CD4-positive, CD25-positive, alpha-beta regulatory T cell (primary cell): ENCODE measurements at regions not wholly inside any gene's neighbourhood (a gene's known extent, or its start where the extent isn't known, plus 50 kb on each side); places are given as distances from the start of the nearest gene placed in this dataset.
"Not testable (repeated sequence)": the region's sequence is repeated elsewhere in the genome, so short reads cannot be mapped to it uniquely, and the experiment has no call there.

ENCODE experiments used
- ATAC-seq, 2 donors: fragments of 150-1000 bp; cut with Tn5 transposase; one replicate each; pipeline ENCODE4 v1.10.0; 2021; ENCODE audit warnings: low read depth in 2 of 2, moderate number of reproducible peaks in 2 of 2, moderate library complexity in 1 of 2
- DNase-seq, 3 donors: peaks; one replicate each; pipeline versions ENCODE4 v3.0.0 to v3.0.0-alpha.2; 2012 to 2022; ENCODE audit warnings: mixed read lengths in 1 of 3
- H3K27ac ChIP-seq: one replicate; pipeline ENCODE4 v1.7.0; 2013; ENCODE audit warnings: mild to moderate bottlenecking, low read length; ENCODE audit not compliant: insufficient read depth, poor library complexity, severe bottlenecking
- H3K27me3 ChIP-seq: one replicate; pipeline ENCODE4 v1.7.0; 2013; ENCODE audit warnings: low read length; ENCODE audit not compliant: control insufficient read depth, insufficient read depth
- H3K36me3 ChIP-seq: one replicate; pipeline ENCODE4 v1.7.0; 2013; ENCODE audit warnings: mild to moderate bottlenecking, low read length, moderate library complexity; ENCODE audit not compliant: control insufficient read depth, insufficient read depth
- H3K4me1 ChIP-seq: 2 replicates; pipeline ENCODE4 v1.7.0; 2013; ENCODE audit warnings: mild to moderate bottlenecking, low read length; ENCODE audit not compliant: insufficient read depth, control insufficient read depth, poor library complexity, severe bottlenecking
- H3K4me3 ChIP-seq: one replicate; pipeline ENCODE4 v1.7.0; 2013; ENCODE audit warnings: low read depth, mild to moderate bottlenecking, low read length, moderate library complexity
- H3K9me3 ChIP-seq, 2 experiments: 1 replicate in 1 of 2; 2 replicates in 1 of 2; pipeline ENCODE4 v1.7.0; 2013; ENCODE audit warnings: low read length in 2 of 2, mild to moderate bottlenecking in 1 of 2, moderate library complexity in 1 of 2; ENCODE audit not compliant: control insufficient read depth in 2 of 2
- H3K27ac Mint-ChIP-seq, 3 donors: one replicate each; pipeline ENCODE4 v1.8.0; 2020 to 2022; ENCODE audit warnings: mild to moderate bottlenecking in 3 of 3, mixed read lengths in 3 of 3, moderate library complexity in 2 of 3
- H3K27me3 Mint-ChIP-seq: one replicate; pipeline ENCODE4 v1.8.0; 2022; ENCODE audit warnings: mild to moderate bottlenecking, mixed read lengths
- H3K36me3 Mint-ChIP-seq: one replicate; pipeline ENCODE4 v1.8.0; 2020; ENCODE audit warnings: mixed read lengths
- H3K4me1 Mint-ChIP-seq, 4 donors: one replicate each; pipeline ENCODE4 v1.8.0; 2020 to 2022; ENCODE audit warnings: mixed read lengths in 4 of 4, mild to moderate bottlenecking in 1 of 4
- H3K4me3 Mint-ChIP-seq, 4 donors: one replicate each; pipeline ENCODE4 v1.8.0; 2020 to 2022; ENCODE audit warnings: mild to moderate bottlenecking in 4 of 4, mixed read lengths in 4 of 4, moderate library complexity in 3 of 4
- H3K9me3 Mint-ChIP-seq, 7 donors: one replicate each; pipeline ENCODE4 v1.8.0; 2020 to 2022; ENCODE audit warnings: mixed read lengths in 7 of 7, mild to moderate bottlenecking in 3 of 7, moderate library complexity in 2 of 7

GRCh38 chr2:171266102-171266501 is 105.4 kb upstream of the TLK1 start:
- H3K27me3 ChIP-seq = no peaks in the 10 kb centered on the region
- H3K36me3 Mint-ChIP-seq = no peaks in the 10 kb centered on the region

GRCh38 chr2:171261529-171261928 is 100.8 kb upstream of the TLK1 start:
- not testable (repeated sequence) for H3K27ac Mint-ChIP-seq, H3K9me3 ChIP-seq, H3K9me3 Mint-ChIP-seq, DNase-seq, H3K27ac ChIP-seq, ATAC-seq, H3K4me3 ChIP-seq, H3K36me3 ChIP-seq, H3K36me3 Mint-ChIP-seq, H3K4me3 Mint-ChIP-seq, H3K27me3 Mint-ChIP-seq, H3K27me3 ChIP-seq
- peaks cover 9 to 34% (median 25%) of the 10 kb centered on the region in 4 donors for H3K4me1 Mint-ChIP-seq
- peaks cover 11% of the 10 kb centered on the region for H3K4me1 ChIP-seq

More at GRCh38 chr2:171266102-171266501, 105.4 kb upstream of the TLK1 start:
- Histone ChIP-seq H3K4me3 (no peak overlapping the region), H3K36me3 (no peaks in the 10 kb centered on the region), H3K9me3 (no peaks in the 10 kb centered on the region), H3K4me1 (peaks cover under 1% of the 10 kb centered on the region), H3K27ac (no peak overlapping the region)
- H3K27me3 Mint-ChIP-seq = no peaks in the 10 kb centered on the region
- DNase-seq = no peak
- ATAC-seq = no peak
- H3K4me1 Mint-ChIP-seq = peaks cover 2 to 11% (median 9%) of the 10 kb centered on the region in 4 donors
- H3K27ac Mint-ChIP-seq = no peak overlapping the region
- H3K4me3 Mint-ChIP-seq = no peak overlapping the region
- H3K9me3 Mint-ChIP-seq = no peaks in the 10 kb centered on the region

- DNase-seq (no peak), ATAC-seq (no peak)
- peak overlapping the region; percentile 21 for H3K27ac ChIP-seq
Observed at GRCh38 chr2:171260471-171261424, 100.1 kb upstream of the TLK1 start.

GRCh38 chr2:171254666-171255065 is 94.0 kb upstream of the TLK1 start:
- Histone ChIP-seq H3K27ac (no peak overlapping the region), H3K4me3 (no peak overlapping the region), H3K36me3 (no peaks in the 10 kb centered on the region), H3K27me3 (no peaks in the 10 kb centered on the region), H3K4me1 (peaks cover 5% of the 10 kb centered on the region), H3K9me3 (peaks cover 0 to 3% of the 10 kb centered on the region in 2 experiments)
- DNase-seq (no peak), ATAC-seq (no peak)
- peaks cover 0 to 3% (median 0%) of the 10 kb centered on the region in 7 donors for H3K9me3 Mint-ChIP-seq
- H3K4me1 Mint-ChIP-seq = peaks cover 2 to 19% (median 8%) of the 10 kb centered on the region in 4 donors
- H3K36me3 Mint-ChIP-seq = no peaks in the 10 kb centered on the region
- H3K4me3 Mint-ChIP-seq = no peak overlapping the region
- no peak overlapping the region for H3K27ac Mint-ChIP-seq
- no peaks in the 10 kb centered on the region for H3K27me3 Mint-ChIP-seq

More at GRCh38 chr2:171260471-171261424, 100.1 kb upstream of the TLK1 start:
- no peak overlapping the region for H3K4me3 ChIP-seq
- H3K9me3 ChIP-seq = no peaks in the 10 kb centered on the region
- H3K4me1 ChIP-seq = peaks cover 11% of the 10 kb centered on the region
- peak overlapping the region in 2 of 4 donors; percentile 10 to 50 for H3K4me3 Mint-ChIP-seq
- H3K9me3 Mint-ChIP-seq = peaks cover 0 to 3% (median 0%) of the 10 kb centered on the region in 7 donors
- no peaks in the 10 kb centered on the region for H3K36me3 Mint-ChIP-seq
- peak overlapping the region in 1 of 3 donors; percentile 70 for H3K27ac Mint-ChIP-seq
- H3K36me3 ChIP-seq = no peaks in the 10 kb centered on the region
- peaks cover 11 to 34% (median 25%) of the 10 kb centered on the region in 4 donors for H3K4me1 Mint-ChIP-seq
- H3K27me3 ChIP-seq = no peaks in the 10 kb centered on the region
- no peaks in the 10 kb centered on the region for H3K27me3 Mint-ChIP-seq

- H3K27me3 Mint-ChIP-seq = no peaks in the 10 kb centered on the region
- H3K27ac Mint-ChIP-seq = no peak overlapping the region
- H3K36me3 Mint-ChIP-seq = no peaks in the 10 kb centered on the region
- H3K27me3 ChIP-seq = no peaks in the 10 kb centered on the region
- peaks cover 11% of the 10 kb centered on the region for H3K4me1 ChIP-seq
- no peak for DNase-seq
- no peaks in the 10 kb centered on the region for H3K36me3 ChIP-seq
- ATAC-seq = no peak
- H3K4me3 ChIP-seq = no peak overlapping the region
- no peak overlapping the region for H3K27ac ChIP-seq
- peaks cover 0 to 3% of the 10 kb centered on the region in 2 experiments for H3K9me3 ChIP-seq
- peaks cover 0 to 3% (median 0%) of the 10 kb centered on the region in 7 donors for H3K9me3 Mint-ChIP-seq
- peaks cover 8 to 22% (median 11%) of the 10 kb centered on the region in 4 donors for H3K4me1 Mint-ChIP-seq
- H3K4me3 Mint-ChIP-seq = no peak overlapping the region
Observed at GRCh38 chr2:171253900-171254650, 93.4 kb upstream of the TLK1 start.

GRCh38 chr2:171253279-171253678 is 92.6 kb upstream of the TLK1 start:
- H3K36me3 Mint-ChIP-seq = no peaks in the 10 kb centered on the region
- peaks cover 0 to 3% of the 10 kb centered on the region in 2 experiments for H3K9me3 ChIP-seq
- peak overlapping the region in 1 of 3 donors; percentile 36 for H3K27ac Mint-ChIP-seq

GRCh38 chr2:171249689-171250088 is 89.0 kb upstream of the TLK1 start:
- ATAC-seq (no peak), DNase-seq (no peak)
- H3K4me3 ChIP-seq = no peak overlapping the region
- H3K4me1 ChIP-seq = peaks cover 30% of the 10 kb centered on the region
- no peaks in the 10 kb centered on the region for H3K36me3 ChIP-seq
- H3K9me3 ChIP-seq = peaks cover 0 to 3% of the 10 kb centered on the region in 2 experiments
- H3K27ac ChIP-seq = no peak overlapping the region
- no peaks in the 10 kb centered on the region for H3K27me3 ChIP-seq
- Mint-ChIP-seq H3K27ac (peak overlapping the region in 2 of 3 donors; percentile 65 to 71), H3K27me3 (no peaks in the 10 kb centered on the region), H3K4me1 (peaks cover 29 to 51% (median 40%) of the 10 kb centered on the region in 4 donors), H3K36me3 (peaks cover 11% of the 10 kb centered on the region), H3K9me3 (peaks cover 0 to 13% (median 0%) of the 10 kb centered on the region in 7 donors), H3K4me3 (no peak overlapping the region)

More at GRCh38 chr2:171253279-171253678, 92.6 kb upstream of the TLK1 start:
- no peaks in the 10 kb centered on the region for H3K36me3 ChIP-seq
- H3K9me3 Mint-ChIP-seq = no peaks in the 10 kb centered on the region
- no peak overlapping the region for H3K4me3 ChIP-seq
- DNase-seq (no peak), ATAC-seq (no peak)
- no peaks in the 10 kb centered on the region for H3K27me3 ChIP-seq
- no peaks in the 10 kb centered on the region for H3K27me3 Mint-ChIP-seq
- H3K4me1 Mint-ChIP-seq = peaks cover 16 to 25% (median 18%) of the 10 kb centered on the region in 4 donors
- H3K4me1 ChIP-seq = peaks cover 19% of the 10 kb centered on the region
- H3K27ac ChIP-seq = no peak overlapping the region
- H3K4me3 Mint-ChIP-seq = no peak overlapping the region
